Cerebellar cortex (tissue), 1 donor: ENCODE measurements at regions not wholly inside any gene's neighbourhood (a gene's known extent, or its start where the extent isn't known, plus 50 kb on each side); places are given as distances from the start of the nearest gene placed in this dataset.

Experiments
- DNase-seq: peaks from one replicate; pipeline ENCODE4 v3.0.0-alpha.2; 2015; ENCODE audit warnings: low spot score

DNA sequence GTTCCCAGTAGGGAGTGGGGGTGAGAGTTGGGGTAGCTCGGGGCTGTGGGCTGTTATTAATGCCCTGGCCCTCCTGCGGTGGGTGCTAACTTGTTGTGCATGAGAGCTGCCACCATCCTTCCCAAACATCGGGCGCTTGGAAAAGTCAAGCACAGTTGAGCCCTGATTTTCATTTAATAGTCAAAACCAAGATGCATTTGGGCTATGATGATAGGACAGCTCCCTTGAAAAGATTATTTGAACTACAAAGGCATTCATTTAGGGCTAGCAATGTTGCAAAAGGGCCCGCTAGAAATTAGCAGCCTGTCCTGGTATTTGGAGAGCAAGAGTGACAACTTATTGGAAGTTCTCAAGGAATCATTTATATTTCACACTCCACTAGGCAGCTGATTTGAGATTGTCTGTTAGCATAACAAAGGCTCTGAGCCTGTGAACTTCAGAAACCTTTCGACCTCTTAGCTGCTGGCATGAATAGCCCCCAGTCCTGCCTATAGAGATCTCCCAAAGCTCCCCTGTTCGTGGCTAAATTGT, 128.2 kb upstream of the TMEM161B start:
- DNase-seq, result peak; percentile 56

GRCh38 chr5:88396000-88396535, 127.4 kb upstream of the TMEM161B start:
- DNase-seq, result peak; percentile 52

- DNase-seq, result peak; percentile 46
Measured at GRCh38 chr5:88395264-88395663, 126.6 kb upstream of the TMEM161B start.

DNA sequence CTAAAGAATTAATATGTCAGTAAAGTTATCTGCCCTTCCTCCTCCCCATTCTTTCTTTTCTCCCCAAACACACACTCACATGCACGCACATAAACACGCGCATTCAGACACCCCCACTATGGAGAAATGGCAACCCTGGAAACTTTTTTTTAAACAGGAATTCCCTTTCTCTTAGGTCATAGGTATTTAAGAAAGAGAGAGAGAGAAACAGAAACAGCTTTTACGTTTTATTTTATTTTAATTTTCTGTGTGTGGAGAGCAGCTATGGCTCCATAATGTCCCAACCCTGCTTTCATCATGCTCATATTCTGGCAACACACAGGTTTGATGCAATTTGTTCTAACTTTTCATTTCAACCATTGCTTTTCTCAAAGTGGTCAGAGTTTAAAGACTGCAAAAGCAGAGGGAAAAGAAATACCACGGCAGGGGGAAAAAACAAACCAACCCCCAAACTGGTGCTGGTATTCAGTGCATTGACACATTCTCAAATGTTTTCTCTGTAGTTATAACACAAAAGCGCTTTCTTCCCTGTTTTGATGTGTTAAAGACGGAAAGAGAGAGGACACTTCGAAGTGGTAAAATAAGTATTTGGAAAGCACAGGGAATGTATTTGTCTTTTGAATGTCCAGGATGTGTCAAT, 126.0 kb upstream of the TMEM161B start:
- DNase-seq, result no peak

DNA sequence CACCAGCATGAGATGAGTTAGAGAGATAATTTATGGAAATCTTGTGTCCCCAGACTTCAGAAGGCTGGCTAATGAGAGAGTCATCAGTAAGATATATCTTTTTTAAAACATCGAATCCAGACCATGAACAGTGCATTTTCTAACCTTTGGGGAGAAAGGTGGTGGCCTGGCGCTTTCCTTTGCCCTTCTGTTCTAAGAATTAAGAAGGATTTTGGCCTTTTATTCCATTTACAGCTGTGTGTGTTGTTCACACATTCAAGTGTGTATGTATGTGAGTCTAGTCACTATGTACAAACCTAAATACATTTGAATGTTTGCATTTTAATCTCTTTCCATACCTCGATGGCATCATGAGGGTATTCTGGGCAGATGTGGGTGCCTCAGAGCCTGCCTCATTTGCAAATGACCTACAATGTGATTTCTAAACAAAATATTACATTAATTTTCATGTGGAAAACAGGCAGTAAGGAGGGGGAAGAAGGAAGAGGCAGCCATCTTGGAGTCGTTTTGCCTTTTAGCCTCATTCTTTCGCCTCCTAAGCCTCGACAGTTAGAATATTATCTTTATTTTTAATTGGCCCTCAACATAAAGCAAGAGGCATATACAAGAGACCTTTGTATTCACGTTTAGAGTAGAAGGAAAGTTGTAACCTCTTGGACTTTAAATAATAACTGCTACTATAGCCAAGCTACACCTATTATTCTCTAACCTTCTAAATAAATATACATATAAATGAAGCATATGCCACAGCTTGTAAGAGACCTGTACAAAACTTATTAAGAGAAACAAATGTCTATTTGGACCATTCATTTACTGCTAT, 125.3 kb upstream of the TMEM161B start:
- peak; percentile 60 for DNase-seq

DNA sequence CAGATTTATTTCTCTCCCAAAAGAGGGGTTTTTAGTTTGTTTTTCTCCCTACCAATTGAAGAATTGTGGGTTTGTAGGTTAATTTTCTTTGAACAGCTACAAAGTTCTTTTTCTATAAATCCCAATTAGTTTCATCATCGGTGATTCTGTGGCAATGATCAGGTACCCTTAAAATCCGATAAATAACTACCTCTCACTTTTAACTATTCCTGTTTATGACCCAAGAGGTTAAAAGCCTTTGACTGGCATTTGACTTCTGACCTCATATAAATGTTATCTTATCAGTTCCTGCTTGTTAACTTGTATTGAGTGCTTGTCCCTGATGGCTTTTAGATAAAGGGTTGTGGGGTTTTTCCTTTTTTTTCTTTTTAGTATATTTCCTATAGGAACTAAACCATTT, 124.4 kb upstream of the TMEM161B start:
- peak; percentile 53 for DNase-seq

- peak; percentile 43 for DNase-seq
Measured at GRCh38 chr5:88391991-88392390, 123.3 kb upstream of the TMEM161B start.

DNA sequence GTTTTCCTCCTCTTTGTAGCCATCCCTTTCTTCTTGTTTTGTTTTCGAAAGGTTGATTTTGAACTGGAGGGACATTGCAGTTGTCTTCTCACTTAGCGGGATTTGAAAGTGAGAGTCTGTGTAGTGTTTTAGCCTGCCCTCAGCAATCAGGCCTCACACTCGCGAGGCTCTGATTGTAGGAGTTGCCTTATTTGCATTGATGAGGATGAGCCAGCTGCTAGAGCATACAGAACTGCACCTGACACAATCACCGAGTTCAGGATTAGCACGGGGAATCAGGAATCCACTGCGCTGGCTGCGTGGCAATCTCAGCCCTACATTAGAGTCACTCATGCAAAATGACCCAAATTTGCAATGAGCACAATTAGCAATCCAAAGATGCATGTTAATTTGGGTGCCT, 122.5 kb upstream of the TMEM161B start:
- DNase-seq, result peak; percentile 95

DNA sequence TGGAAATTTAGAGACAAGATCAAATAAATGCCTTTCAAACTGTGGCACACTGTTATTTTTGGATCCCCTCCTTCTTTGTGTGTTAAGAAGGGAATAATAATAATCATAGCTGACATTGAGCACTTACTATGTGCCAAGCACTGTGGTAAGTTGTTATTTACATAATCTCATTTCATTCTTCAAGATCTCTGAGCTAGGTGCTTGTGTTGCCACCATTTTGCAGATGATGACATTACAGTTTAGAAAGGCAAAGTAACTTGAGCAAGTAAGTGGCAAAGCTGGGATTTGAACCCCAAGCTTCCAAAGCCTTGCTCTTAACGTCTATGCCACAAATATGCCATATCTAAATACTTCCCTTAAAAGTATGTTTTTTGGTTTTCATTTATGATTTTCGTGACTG, 121.8 kb upstream of the TMEM161B start:
- DNase-seq, result peak; percentile 34

DNA sequence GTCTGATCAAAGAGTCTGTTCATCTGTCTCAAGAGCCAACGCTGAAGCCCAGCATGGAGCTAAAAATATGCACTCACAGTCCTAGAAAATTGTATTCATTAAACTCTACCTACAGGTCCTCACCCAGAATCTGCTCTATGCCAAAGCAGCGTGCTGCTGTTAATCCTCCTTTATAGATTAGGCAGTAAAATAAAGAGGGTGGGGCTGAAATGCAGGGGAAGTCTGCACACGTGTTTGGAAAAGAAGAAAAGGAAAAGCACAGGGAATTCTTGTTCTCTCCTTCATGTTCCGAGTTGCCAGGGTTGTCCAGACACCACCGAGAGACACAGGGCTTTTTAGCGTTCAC, 121.4 kb upstream of the TMEM161B start:
- peak; percentile 63 for DNase-seq

GRCh38 chr5:88389338-88390095, 120.9 kb upstream of the TMEM161B start:
- peak; percentile 70 for DNase-seq

GRCh38 chr5:88388476-88389337, 120.1 kb upstream of the TMEM161B start:
- DNase-seq, result peak; percentile 42

DNA sequence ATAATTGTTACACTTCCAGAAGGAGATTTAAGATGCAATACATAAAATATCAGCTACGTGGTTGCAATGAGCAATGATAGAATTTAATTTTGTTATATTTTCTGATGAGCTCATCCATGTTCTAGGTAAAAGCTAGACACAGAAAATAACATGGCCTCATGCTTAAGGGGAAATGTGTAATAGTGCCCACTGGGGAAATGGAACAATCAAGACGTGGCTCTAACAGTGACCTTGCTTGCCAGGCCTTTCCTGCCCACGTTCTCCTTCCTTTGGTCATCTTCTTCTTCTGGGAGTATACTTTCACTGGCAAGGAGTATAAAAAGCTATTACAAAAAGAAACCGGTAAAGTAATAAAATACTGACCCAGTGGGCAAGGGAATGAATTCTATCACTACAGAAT, 116.2 kb upstream of the TMEM161B start:
- DNase-seq, result no peak

- no peak for DNase-seq
Measured at GRCh38 chr5:88380332-88380731, 111.7 kb upstream of the TMEM161B start.

GRCh38 chr5:88377705-88378656, 109.3 kb upstream of the TMEM161B start:
- peak; percentile 16 for DNase-seq

DNA sequence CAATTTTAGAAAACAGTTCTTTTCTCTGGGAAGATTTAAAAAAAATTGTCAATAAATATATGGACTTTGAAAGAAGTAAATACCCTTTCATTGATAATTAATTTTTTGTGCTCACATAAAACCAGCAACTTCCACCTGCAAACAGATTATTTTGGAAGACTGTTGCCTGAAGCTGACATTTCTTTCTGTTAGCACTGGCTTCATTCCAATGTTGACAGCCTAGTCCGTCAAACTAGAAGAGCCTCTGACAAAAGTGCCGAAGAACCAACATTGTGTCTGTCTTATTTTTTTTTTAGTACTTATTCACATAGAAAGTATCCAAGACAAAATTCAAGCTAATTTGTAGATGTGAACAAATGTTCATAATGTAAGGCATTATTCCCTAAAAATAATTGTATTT, 108.6 kb upstream of the TMEM161B start:
- DNase-seq, result peak; percentile 36

DNA sequence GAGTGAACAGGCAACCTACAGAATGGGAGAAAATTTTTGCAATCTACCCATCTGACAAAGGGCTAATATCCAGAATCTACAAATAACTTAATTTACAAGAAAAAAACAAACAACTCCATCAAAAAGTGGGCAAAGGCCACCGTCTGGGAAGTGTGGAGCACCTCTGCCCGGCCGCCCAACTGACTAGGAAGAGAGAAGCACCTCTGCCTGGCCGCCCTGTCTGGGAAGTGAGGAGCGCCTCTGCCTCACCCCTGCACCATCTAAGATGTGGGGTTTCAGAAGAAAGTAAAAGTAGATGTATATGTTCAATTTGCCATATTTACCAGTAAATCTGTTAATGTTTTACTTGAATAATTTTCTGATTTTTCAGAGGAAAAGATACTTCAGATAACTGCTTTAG, 108.1 kb upstream of the TMEM161B start:
- no peak for DNase-seq

DNA sequence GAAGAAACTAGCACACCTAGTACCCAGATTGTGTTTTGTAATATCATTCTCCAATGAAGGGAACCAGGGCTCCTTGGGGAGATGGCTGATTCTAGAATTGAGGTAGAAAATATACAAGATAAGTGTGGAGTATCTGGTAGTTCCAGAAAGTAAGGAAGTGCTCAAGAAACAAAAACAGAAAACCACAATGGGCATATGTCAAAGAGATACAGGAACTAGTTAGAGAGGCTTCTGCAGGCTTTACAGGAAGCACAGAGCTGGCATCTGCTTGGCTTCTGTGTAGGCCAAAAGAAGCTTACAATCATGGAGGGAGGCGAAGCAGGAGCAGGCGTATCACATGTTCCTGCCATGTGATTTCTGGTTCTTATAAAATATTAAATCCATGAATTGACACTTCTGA, 105.7 kb upstream of the TMEM161B start:
- no peak for DNase-seq

DNA sequence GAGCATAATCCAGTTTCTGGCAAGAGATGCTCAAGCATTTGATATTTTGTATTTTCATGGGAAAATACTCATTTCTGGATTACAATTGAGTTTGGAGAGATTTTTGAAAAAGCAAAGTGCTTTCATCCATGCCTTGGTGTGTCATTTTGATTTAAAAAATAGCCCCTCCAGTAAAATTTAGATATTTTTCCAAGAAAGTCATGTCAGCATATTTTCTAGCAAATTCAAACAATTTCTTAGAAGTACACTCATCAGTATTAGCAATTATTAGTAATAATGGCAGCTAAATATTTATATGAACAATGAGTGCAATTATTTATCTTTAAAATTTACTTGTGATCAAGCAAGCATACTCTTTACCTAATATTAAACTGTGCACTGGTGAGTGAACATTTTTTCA, 102.2 kb upstream of the TMEM161B start:
- no peak for DNase-seq

GRCh38 chr5:88368201-88368600, 99.6 kb upstream of the TMEM161B start:
- DNase-seq, result no peak
